ENCODE measurements at regions not wholly inside any gene's neighbourhood (a gene's known extent, or its start where the extent isn't known, plus 50 kb on each side); places are given as distances from the start of the nearest gene placed in this dataset.
A peak's percentile ranks its signal among the peaks of the same experiment; 100 is the strongest.

- DNase-seq, result peak; percentile 6
- in situ Hi-C loops (cut with MboI; ENCODE audit: low pct_unique_long_range_greater_than_20kb, low sequenced_read_pairs), result loop anchor here (10.0 kb wide), 1 partner anchor 326 kb away; no protein-coding TSS in a partner anchor
Measured at GRCh38 chr3:9301091-9301490, 51.6 kb upstream of the SRGAP3 start.

GRCh38 chr3:9301798-9302197, 52.4 kb upstream of the SRGAP3 start:
- in situ Hi-C loops (cut with MboI; ENCODE audit: low pct_unique_long_range_greater_than_20kb, low sequenced_read_pairs), result loop anchor here (10.0 kb wide), 1 partner anchor 327 kb away; no protein-coding TSS in a partner anchor
- no peak for DNase-seq

- DNase-seq, result peak; percentile 84
- in situ Hi-C loops (cut with MboI; ENCODE audit: low pct_unique_long_range_greater_than_20kb, low sequenced_read_pairs), result loop anchor here (10.0 kb wide), 1 partner anchor 328 kb away; no protein-coding TSS in a partner anchor
Measured at GRCh38 chr3:9302425-9303181, 53.2 kb upstream of the SRGAP3 start.

GRCh38 chr3:9308298-9308990, 54.4 kb upstream of the THUMPD3 start:
- in situ Hi-C loops (cut with MboI; ENCODE audit: low pct_unique_long_range_greater_than_20kb, low sequenced_read_pairs), result loop anchor here (10.0 kb wide), 1 partner anchor 334 kb away; no protein-coding TSS in a partner anchor
- no peak for DNase-seq

- in situ Hi-C loops (cut with MboI; ENCODE audit: low pct_unique_long_range_greater_than_20kb, low sequenced_read_pairs), result no loop called here
- DNase-seq, result no peak
Measured at GRCh38 chr3:9310043-9310442, 52.8 kb upstream of the THUMPD3 start.

- no peak for DNase-seq
- in situ Hi-C loops (cut with MboI; ENCODE audit: low pct_unique_long_range_greater_than_20kb, low sequenced_read_pairs), result no loop called here
Measured at GRCh38 chr3:9311228-9311627, 51.6 kb upstream of the THUMPD3 start.
